Endothelial cell of hepatic sinusoid (primary cell): ENCODE measurements at regions not wholly inside any gene's neighbourhood (a gene's known extent, or its start where the extent isn't known, plus 50 kb on each side); places are given as distances from the start of the nearest gene placed in this dataset.
"Not testable (repeated sequence)": the region's sequence is repeated elsewhere in the genome, so short reads cannot be mapped to it uniquely, and the experiment has no call there.

ENCODE experiments used
- in situ Hi-C: cut with HindIII; loops from 2 replicates; pipeline ENCODE4 v1.10.0; 2017; ENCODE audit warnings: low sequenced_read_pairs

DNA sequence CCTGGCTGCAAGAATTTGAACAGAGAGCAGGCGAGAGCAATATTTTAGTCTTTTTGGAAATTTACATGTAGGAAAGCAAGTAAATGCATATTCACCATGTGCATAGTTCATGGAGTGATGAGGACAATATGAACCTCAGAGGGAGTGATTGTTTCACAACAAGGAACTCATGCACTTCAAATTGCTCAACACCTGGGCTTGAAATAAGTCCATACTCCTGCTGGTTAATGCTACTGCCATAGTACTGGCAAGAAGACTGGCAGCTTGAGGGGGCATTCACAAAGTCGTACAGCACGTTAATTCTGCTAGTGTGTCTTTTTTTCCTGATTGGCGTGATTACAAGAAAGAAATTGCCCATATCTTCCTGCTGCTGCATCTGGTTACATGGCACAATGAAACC lies 267.6 kb downstream of the PCDH17 start:
- in situ Hi-C loops: no loop called here

DNA sequence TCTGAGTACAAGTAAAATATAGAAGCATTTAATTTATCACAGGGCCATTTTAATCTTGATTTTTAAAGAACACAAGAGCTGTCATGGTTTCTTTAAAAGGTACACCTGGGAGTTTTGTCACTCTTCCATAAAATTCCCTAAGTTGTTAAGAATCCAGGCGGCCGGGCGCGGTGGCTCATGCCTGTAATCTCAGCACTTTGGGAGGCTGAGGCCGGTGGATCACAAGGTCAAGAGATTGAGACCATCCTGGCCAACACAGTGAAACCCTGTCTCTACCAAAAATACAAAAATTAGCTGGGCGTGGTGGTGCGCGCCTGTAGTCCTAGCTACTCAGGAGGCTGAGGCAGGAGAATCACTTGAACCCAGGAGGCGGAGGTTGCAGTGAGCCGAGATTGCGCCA lies 278.3 kb downstream of the PCDH17 start:
- in situ Hi-C loops: not testable (repeated sequence)

- in situ Hi-C loops: no loop called here
Observed at GRCh38 chr13:57918086-57918485, 286.5 kb downstream of the PCDH17 start.

- in situ Hi-C loops: no loop called here
Observed at GRCh38 chr13:57918913-57919312, 287.4 kb downstream of the PCDH17 start.

DNA sequence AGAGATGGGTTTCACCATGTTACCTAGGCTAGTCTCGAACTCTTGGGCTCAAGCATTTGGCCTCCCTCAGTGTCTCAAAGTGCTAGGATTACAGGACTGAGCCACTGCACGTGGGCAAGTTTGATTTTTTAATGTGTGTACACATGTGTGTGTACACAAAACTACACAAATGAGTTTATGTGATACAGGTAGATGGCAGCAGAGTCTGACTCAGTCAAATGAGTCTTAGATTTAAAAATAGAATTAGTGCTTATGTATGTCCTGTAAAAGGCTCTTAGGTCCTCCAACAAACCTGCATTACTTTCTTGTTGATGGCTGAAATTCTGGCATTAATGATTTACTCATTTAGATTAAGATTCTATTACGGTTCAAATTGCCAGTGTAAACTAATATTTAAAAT lies 293.7 kb downstream of the PCDH17 start:
- in situ Hi-C loops: no loop called here

DNA sequence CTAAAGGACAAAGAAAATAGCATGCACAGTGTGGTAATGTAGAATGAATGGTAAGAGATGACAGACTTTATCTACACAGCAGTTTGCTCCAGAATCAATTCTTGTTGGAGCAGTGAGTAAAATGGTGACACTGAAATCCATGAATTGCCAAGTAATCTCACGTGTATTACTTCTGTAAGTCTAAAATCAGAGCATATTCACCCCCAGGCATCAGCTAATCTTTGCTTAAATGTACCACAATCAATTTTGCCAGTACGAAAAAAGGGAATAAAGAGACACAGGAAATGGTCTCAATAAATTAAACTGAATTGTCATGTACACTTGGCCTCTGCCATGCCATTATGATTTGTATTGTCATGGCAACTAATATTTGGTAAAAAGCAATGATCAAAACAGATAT lies 294.2 kb downstream of the PCDH17 start:
- in situ Hi-C loops: no loop called here

DNA sequence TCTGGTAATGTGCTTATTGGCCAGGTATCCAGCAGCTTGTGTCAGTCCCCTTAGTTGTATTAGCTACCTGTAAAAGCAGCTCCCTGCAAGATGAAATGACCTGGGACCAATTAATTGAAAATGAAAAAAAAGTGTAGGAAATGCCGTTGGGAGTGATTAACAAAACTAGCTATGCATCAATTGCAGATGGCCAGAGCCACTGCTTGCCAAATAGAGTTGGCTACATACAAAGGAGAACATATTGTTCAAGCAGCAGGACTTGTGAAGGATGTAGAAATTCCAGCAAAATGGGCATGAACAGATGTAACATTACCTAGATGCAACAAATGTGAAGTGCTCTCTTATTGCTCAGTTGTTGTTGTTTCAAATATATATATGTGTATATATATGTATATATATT lies 300.5 kb downstream of the PCDH17 start:
- in situ Hi-C loops: no loop called here

DNA sequence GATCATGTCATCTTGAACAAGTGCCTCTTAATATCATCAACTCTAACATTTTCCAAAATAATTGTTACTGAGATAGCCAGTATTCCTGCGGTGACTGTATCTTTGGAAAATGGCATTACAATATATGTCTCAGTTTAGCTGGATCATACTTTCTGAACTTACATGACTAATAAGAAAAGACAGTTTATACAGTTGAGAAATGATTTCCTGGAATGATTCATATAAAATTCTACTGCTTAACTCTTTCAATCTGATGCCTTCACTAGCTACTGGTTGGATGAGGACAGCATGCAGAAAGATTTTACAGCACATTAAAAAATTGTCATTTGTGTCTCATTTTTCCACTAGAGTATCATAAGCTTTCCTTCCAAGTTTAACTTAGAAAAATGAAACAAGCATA lies 302.1 kb downstream of the PCDH17 start:
- in situ Hi-C loops: no loop called here

DNA sequence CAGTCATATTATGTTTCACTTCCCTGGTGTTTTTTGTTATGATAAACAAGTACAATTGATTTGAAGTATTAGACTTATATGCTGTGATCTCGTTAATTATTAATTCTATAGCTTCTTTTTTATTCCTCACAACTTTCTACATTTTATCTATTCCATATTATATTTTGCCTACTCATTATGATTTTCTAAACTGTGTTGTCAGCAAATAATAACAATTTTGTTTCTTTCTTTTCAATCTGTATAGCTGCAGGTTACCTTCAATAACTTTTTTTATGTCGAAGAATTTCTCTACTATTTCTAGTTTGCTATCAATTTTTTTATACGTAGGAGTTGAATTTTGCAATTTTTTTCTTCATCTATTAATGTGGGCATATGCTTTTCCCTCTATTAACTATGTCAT lies 304.4 kb downstream of the PCDH17 start:
- in situ Hi-C loops: no loop called here

GRCh38 chr13:57946361-57946760 lies 314.8 kb downstream of the PCDH17 start:
- in situ Hi-C loops: no loop called here

- in situ Hi-C loops: no loop called here
Observed at GRCh38 chr13:57948884-57949283, 317.3 kb downstream of the PCDH17 start.

DNA sequence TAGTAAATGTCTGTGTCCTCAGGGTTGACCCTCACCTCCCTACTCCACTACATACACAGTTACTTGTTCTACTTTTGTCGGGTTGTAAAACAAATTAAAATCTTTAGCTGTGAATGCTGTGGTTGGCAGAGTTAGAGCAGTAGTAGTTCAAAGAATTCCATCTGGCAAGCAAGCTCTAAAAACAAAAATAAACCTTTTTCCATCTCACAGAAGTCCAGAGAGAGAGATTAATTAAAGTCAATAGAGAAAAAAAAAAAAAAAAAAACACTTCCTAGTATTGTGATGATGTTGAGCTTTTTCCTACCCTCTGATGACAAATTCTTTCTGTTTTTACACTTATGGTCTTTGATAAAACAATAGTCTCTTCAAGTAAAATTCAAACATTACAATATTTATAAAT lies 338.4 kb downstream of the PCDH17 start:
- in situ Hi-C loops: no loop called here

GRCh38 chr13:57970404-57970803 lies 338.9 kb downstream of the PCDH17 start:
- in situ Hi-C loops: no loop called here

DNA sequence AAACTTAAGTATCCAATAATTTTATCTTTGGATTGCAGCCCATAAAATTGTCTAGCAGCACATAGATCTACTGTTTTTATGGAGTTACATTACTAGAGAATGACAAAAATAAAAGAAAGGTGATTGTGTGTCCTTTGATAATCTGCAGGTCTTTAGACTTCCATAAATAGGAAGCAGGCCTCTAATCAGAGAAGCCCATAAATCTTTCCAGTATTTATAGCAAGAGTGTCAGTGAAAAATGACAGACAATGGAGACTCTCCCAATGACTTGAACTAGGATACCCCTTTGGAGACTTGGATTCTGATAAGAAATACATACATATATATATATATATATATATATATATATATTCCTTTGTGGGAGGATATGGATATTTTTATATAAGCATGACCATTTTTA lies 351.2 kb downstream of the PCDH17 start:
- in situ Hi-C loops: no loop called here

- in situ Hi-C loops: no loop called here
Observed at GRCh38 chr13:57988276-57988675, 356.7 kb downstream of the PCDH17 start.

- in situ Hi-C loops: no loop called here
Observed at GRCh38 chr13:57991041-57991440, 359.5 kb downstream of the PCDH17 start.

GRCh38 chr13:57992416-57992815 lies 360.9 kb downstream of the PCDH17 start:
- in situ Hi-C loops: no loop called here

DNA sequence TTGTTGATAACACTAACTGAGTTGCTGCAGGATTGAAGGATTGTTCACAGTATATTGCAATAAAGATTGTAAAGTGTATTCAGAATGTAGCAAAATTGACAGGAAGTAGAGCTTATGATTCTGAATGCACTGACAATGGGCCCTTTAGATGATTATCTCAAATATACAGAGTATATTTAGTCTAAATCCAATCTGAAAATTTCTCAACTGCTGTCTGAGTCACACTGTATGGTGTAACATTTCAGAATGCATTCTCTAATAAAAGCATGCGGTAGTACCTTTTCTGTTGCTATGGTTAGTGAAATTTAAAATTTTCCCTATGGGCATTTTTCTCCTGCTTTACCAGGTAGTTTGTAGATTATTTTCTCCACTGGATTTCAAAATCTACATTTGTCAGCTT lies 365.2 kb downstream of the PCDH17 start:
- in situ Hi-C loops: no loop called here

DNA sequence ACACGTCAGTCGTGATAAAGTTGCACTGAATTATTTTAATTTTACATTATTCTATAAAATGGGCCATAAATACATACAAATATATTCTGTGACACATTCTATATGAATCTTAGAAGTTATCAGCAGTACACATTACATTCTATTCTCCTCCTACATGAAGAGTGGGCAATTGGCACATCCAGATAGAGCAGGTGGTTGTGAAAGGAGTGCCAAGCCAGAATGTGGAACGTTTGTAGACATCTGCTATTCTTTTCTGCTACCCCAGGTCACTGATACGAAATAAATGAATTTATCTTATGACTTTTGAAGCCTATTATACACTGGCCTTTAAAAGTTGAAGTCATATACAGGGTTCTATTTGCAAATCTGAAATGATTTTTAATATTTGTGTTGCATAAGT lies 373.2 kb downstream of the PCDH17 start:
- in situ Hi-C loops: no loop called here

- in situ Hi-C loops: no loop called here
Observed at GRCh38 chr13:58018020-58018419, 386.5 kb downstream of the PCDH17 start.

- in situ Hi-C loops: no loop called here
Observed at GRCh38 chr13:58018865-58019264, 387.3 kb downstream of the PCDH17 start.

- in situ Hi-C loops: no loop called here
Observed at GRCh38 chr13:58024103-58024502, 392.6 kb downstream of the PCDH17 start.

- in situ Hi-C loops: no loop called here
Observed at GRCh38 chr13:58025821-58026220, 394.3 kb downstream of the PCDH17 start.
